Caco-2 (cell line): ENCODE measurements at regions not wholly inside any gene's neighbourhood (a gene's known extent, or its start where the extent isn't known, plus 50 kb on each side); places are given as distances from the start of the nearest gene placed in this dataset.

Source experiments
- BruUV-seq: library from RNA; stranded (reverse); fragments of 400-500 nt; replicated peaks from 2 replicates; lab custom pipeline; 2021; lab: Mats Ljungman, UMichigan
- CTCF ChIA-PET: fragments of 300-600 bp; sonication (Branson Sonifier 250); formaldehyde crosslinking; loops from one replicate; lab custom pipeline; 2022; ENCODE audit warnings: antibody characterized with exemption; lab: Charles Lee
- POLR2A ChIA-PET: fragments of 300-600 bp; sonication (Branson Sonifier 250); formaldehyde crosslinking; loops from one replicate; lab custom pipeline; 2022; ENCODE audit warnings: antibody characterized with exemption; lab: Charles Lee
- DNase-seq, 2 experiments: peaks; one replicate each; pipeline versions ENCODE4 v3.0.0 to v3.0.0-alpha.2; 2020 to 2022
- H3K27me3 ChIP-seq: replicated peaks from 2 replicates; pipeline ENCODE4 v1.6.0; 2011; ENCODE audit warnings: low read length; ENCODE audit not compliant: control insufficient read depth, insufficient read depth
- H3K36me3 ChIP-seq: 2 replicates; pipeline ENCODE4 v1.5.1; 2011; ENCODE audit warnings: low read length; ENCODE audit not compliant: control insufficient read depth, insufficient read depth
- H3K4me1 ChIP-seq: fragments of 250-450 bp; sonication (Bioruptor Pico); 2 replicates; pipeline ENCODE4 v1.5.1; 2020; ENCODE audit warnings: mild to moderate bottlenecking
- H3K4me3 ChIP-seq: 2 replicates; pipeline ENCODE4 v1.5.1; 2011; ENCODE audit warnings: low read depth, mild to moderate bottlenecking, control low read depth, low read length
- H3K9me3 ChIP-seq: fragments of 250-450 bp; sonication (Bioruptor Pico); 2 replicates; pipeline ENCODE4 v1.5.1; 2020; ENCODE audit warnings: mild to moderate bottlenecking, moderate library complexity
- H3K27ac Mint-ChIP-seq: one replicate; pipeline ENCODE4 v1.8.0; 2022; ENCODE audit warnings: mixed read lengths; ENCODE audit not compliant: unreplicated experiment
- H3K27me3 Mint-ChIP-seq: one replicate; pipeline ENCODE4 v1.8.0; 2022; ENCODE audit warnings: mixed read lengths; ENCODE audit not compliant: insufficient read depth, unreplicated experiment
- H3K36me3 Mint-ChIP-seq: one replicate; pipeline ENCODE4 v1.8.0; 2022; ENCODE audit warnings: mild to moderate bottlenecking, mixed read lengths; ENCODE audit not compliant: insufficient read depth, unreplicated experiment
- H3K4me1 Mint-ChIP-seq: one replicate; pipeline ENCODE4 v1.8.0; 2022; ENCODE audit warnings: low read depth, mixed read lengths; ENCODE audit not compliant: unreplicated experiment
- H3K4me3 Mint-ChIP-seq: one replicate; pipeline ENCODE4 v1.8.0; 2022; ENCODE audit warnings: mild to moderate bottlenecking, moderate library complexity, mixed read lengths; ENCODE audit not compliant: unreplicated experiment
- H3K9me3 Mint-ChIP-seq: one replicate; pipeline ENCODE4 v1.8.0; 2022; ENCODE audit warnings: mixed read lengths; ENCODE audit not compliant: unreplicated experiment
- intact Hi-C: fragments of 100-400 bp; cut with micrococcal nuclease; formaldehyde crosslinking; loops from one replicate; pipeline ENCODE4 v1.10.0; 2022; ENCODE audit not compliant: unreplicated experiment
- TF ChIP-seq, protein P1 (sequence below), 2 experiments: fragments of 200-600 bp in 1 of 2; IDR thresholded peaks; 1 replicate in 1 of 2; 2 replicates in 1 of 2; pipeline versions ENCODE4 v1.5.1 to v1.8.0; 2011 to 2022; ENCODE audit warnings: antibody characterized with exemption in 1 of 2, control low read depth in 1 of 2, inconsistent platforms in 1 of 2, low read depth in 1 of 2, low read length in 1 of 2, mild to moderate bottlenecking in 1 of 2, moderate library complexity in 1 of 2; ENCODE audit not compliant: insufficient read depth in 1 of 2, severe bottlenecking in 1 of 2, unreplicated experiment in 1 of 2

GRCh38 chr11:86187027-86187426 lies 57.5 kb upstream of the EED start:
- H3K27ac Mint-ChIP-seq = no peak overlapping the region
- H3K36me3 ChIP-seq = no peaks in the 10 kb centered on the region
- H3K36me3 Mint-ChIP-seq = no peaks in the 10 kb centered on the region
- DNase-seq = no peak
- intact Hi-C loops = no loop called here
- ChIA-PET CTCF (interaction anchor here (0.7 kb wide), 1 partner anchor 117 kb away, joined by 3 read pairs; no protein-coding TSS in a partner anchor), POLR2A (no interaction called here)
- H3K4me3 ChIP-seq = no peak overlapping the region
- H3K27me3 ChIP-seq = no peaks in the 10 kb centered on the region
- TF ChIP-seq, protein P1, sequence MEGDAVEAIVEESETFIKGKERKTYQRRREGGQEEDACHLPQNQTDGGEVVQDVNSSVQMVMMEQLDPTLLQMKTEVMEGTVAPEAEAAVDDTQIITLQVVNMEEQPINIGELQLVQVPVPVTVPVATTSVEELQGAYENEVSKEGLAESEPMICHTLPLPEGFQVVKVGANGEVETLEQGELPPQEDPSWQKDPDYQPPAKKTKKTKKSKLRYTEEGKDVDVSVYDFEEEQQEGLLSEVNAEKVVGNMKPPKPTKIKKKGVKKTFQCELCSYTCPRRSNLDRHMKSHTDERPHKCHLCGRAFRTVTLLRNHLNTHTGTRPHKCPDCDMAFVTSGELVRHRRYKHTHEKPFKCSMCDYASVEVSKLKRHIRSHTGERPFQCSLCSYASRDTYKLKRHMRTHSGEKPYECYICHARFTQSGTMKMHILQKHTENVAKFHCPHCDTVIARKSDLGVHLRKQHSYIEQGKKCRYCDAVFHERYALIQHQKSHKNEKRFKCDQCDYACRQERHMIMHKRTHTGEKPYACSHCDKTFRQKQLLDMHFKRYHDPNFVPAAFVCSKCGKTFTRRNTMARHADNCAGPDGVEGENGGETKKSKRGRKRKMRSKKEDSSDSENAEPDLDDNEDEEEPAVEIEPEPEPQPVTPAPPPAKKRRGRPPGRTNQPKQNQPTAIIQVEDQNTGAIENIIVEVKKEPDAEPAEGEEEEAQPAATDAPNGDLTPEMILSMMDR (IDR thresholded peaks at IDR 0.05; ENCODE audit: insufficient read depth in 1 of 2, low read depth in 1 of 2, low read length in 1 of 2, severe bottlenecking in 1 of 2, unreplicated experiment in 1 of 2) = no peak
- no TSS peak for BruUV-seq
- H3K4me3 Mint-ChIP-seq = no peak overlapping the region
- peaks cover 7% of the 10 kb centered on the region for H3K4me1 Mint-ChIP-seq
- no peaks in the 10 kb centered on the region for H3K9me3 ChIP-seq
- peaks cover 6% of the 10 kb centered on the region for H3K9me3 Mint-ChIP-seq
- H3K4me1 ChIP-seq = peaks cover 10% of the 10 kb centered on the region; the same call in 1 of the 2 replicates
- no peaks in the 10 kb centered on the region for H3K27me3 Mint-ChIP-seq

DNA sequence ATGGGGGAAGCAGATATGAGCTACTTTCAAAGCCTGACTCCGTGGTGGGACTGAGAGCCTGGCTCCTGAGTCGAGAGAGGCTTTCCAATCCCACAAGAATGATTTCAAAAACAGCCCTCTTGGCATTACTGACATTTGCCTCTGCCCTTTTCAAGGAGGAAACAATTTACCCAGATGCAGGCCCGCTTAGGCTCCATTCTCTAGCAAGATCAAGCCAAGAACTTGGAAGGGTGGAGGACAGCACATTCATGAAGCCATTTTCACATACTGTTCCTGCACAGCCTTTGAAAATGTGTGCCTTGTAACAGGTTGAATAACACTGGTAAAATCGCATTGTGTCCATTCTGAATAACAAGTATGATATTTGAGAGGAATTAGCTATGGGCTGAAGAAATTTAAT lies 58.2 kb upstream of the EED start:
- intact Hi-C loops = no loop called here
- no TSS peak for BruUV-seq
- H3K36me3 ChIP-seq = no peaks in the 10 kb centered on the region
- POLR2A ChIA-PET = no interaction called here
- Mint-ChIP-seq H3K27me3 (no peaks in the 10 kb centered on the region), H3K4me1 (peaks cover 7% of the 10 kb centered on the region), H3K36me3 (no peaks in the 10 kb centered on the region), H3K9me3 (peaks cover 6% of the 10 kb centered on the region), H3K4me3 (no peak overlapping the region), H3K27ac (no peak overlapping the region)
- DNase-seq = no peak
- no peaks in the 10 kb centered on the region for H3K27me3 ChIP-seq
- H3K9me3 ChIP-seq = no peaks in the 10 kb centered on the region
- TF ChIP-seq, protein P1 (IDR thresholded peaks at IDR 0.05; ENCODE audit: insufficient read depth in 1 of 2, low read depth in 1 of 2, low read length in 1 of 2, severe bottlenecking in 1 of 2, unreplicated experiment in 1 of 2) = no peak
- H3K4me1 ChIP-seq = peaks cover 10% of the 10 kb centered on the region; the same call in 1 of the 2 replicates
- H3K4me3 ChIP-seq = no peak overlapping the region
- CTCF ChIA-PET = no interaction called here

GRCh38 chr11:86185381-86185750 lies 59.2 kb upstream of the EED start:
- no peaks in the 10 kb centered on the region for H3K27me3 Mint-ChIP-seq
- CTCF ChIA-PET = no interaction called here
- H3K4me1 Mint-ChIP-seq = peaks cover 7% of the 10 kb centered on the region
- Histone ChIP-seq H3K36me3 (no peaks in the 10 kb centered on the region), H3K4me1 (peaks cover 10% of the 10 kb centered on the region; the same call in 1 of the 2 replicates), H3K27me3 (no peaks in the 10 kb centered on the region), H3K9me3 (no peaks in the 10 kb centered on the region), H3K4me3 (no peak overlapping the region)
- intact Hi-C loops = no loop called here
- no peak overlapping the region for H3K27ac Mint-ChIP-seq
- BruUV-seq = no TSS peak
- H3K9me3 Mint-ChIP-seq = peaks cover 6% of the 10 kb centered on the region
- POLR2A ChIA-PET = no interaction called here
- no peak for DNase-seq
- no peaks in the 10 kb centered on the region for H3K36me3 Mint-ChIP-seq
- TF ChIP-seq, protein P1 (IDR thresholded peaks at IDR 0.05; ENCODE audit: insufficient read depth in 1 of 2, low read depth in 1 of 2, low read length in 1 of 2, severe bottlenecking in 1 of 2, unreplicated experiment in 1 of 2) = no peak
- H3K4me3 Mint-ChIP-seq = no peak overlapping the region
